ACC112 (cell line): ENCODE measurements at regions not wholly inside any gene's neighbourhood (a gene's known extent, or its start where the extent isn't known, plus 50 kb on each side); places are given as distances from the start of the nearest gene placed in this dataset.

Source experiments
- H2AFZ ChIP-seq: fragments of 200-600 bp; sonication (generic); one replicate; pipeline ENCODE4 v1.6.0; 2017; ENCODE audit warnings: antibody characterized with exemption, low read length; ENCODE audit not compliant: unreplicated experiment
- H3K27ac ChIP-seq: fragments of 200-600 bp; sonication (generic); 2 replicates; pipeline ENCODE4 v1.5.1; 2014; ENCODE audit warnings: low read depth, mild to moderate bottlenecking, antibody characterized with exemption, low read length, moderate library complexity
- H3K27me3 ChIP-seq: fragments of 200-600 bp; sonication (generic); 2 replicates; pipeline ENCODE4 v1.6.1; 2014; ENCODE audit warnings: mild to moderate bottlenecking, antibody characterized with exemption, low read length, moderate library complexity, mixed read lengths; ENCODE audit not compliant: insufficient read depth
- H3K36me3 ChIP-seq: fragments of 200-600 bp; sonication (generic); 2 replicates; pipeline ENCODE4 v1.6.1; 2016; ENCODE audit warnings: mild to moderate bottlenecking, antibody characterized with exemption, low read length, moderate library complexity, mixed read lengths; ENCODE audit not compliant: insufficient read depth
- H3K4me1 ChIP-seq: fragments of 200-600 bp; sonication (generic); one replicate; pipeline ENCODE4 v1.6.1; 2016; ENCODE audit warnings: low read length, mixed read lengths; ENCODE audit not compliant: insufficient read depth, unreplicated experiment, control insufficient read depth
- H3K4me3 ChIP-seq: fragments of 200-600 bp; sonication (generic); 2 replicates; pipeline ENCODE4 v1.5.1; 2014; ENCODE audit warnings: mild to moderate bottlenecking, low read depth, low read length
- H3K79me2 ChIP-seq: fragments of 200-600 bp; sonication (generic); one replicate; pipeline ENCODE4 v1.6.0; 2016; ENCODE audit warnings: low read length; ENCODE audit not compliant: control insufficient read depth, unreplicated experiment, insufficient read depth

DNA sequence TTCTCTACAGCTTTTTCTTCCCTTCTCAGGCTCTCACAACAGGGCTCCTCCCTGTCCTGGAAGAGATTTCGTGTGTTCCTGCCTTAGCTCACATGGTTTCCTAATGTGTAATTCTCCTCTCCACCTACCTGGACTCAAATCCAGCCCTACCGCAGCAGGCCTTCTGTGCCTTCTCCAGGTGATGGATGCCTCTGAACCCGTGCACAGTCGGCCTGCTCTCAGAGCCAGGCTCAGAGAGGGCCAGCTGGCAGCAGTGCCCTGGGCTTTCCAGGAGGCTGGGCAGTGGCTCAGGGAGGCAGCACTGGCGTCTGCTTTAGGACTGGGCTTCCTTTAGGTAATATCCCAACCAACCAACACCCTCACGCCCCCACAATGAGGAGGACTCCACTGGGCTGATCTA lies 123.2 kb upstream of the TMC3 start:
- no peak overlapping the region for H3K27ac ChIP-seq
- no peaks in the 10 kb centered on the region for H3K79me2 ChIP-seq
- no peaks in the 10 kb centered on the region for H3K27me3 ChIP-seq
- peaks cover 9% of the 10 kb centered on the region for H3K4me1 ChIP-seq
- no peaks in the 10 kb centered on the region for H3K36me3 ChIP-seq
- H3K4me3 ChIP-seq = no peak overlapping the region
- no peak overlapping the region for H2AFZ ChIP-seq

DNA sequence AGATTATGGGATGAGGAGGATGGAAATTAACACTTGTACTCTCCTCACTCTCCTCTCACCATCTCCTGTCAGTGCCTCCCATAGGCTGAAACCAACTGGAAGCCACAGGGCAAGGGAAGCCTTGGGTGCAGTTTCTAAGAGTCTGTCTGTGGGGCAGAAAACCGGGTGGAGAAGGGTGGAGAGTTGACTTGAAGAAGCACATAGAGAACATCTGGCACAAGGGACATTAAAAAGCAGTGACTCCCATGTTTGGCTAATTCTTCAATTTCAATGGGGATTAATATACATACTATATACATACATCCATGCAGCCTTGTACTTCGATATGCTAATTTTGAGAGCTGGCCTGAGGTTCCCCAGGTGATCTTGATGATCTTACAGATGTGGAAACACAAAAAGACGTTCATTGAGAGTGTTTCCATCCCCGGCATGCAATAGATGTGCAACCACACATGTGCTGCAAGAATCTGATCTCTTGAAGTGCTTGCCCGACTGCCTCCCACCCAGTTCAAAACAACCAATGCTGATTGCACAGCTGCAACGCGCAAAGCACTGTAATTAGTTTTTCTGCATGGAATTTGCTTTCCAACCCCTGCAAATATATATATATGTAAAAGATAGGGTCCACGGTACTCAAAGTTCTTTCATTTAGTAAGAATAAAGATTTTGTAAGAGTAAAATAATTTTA lies 121.9 kb upstream of the TMC3 start:
- Histone ChIP-seq H3K4me1 (peaks cover 15% of the 10 kb centered on the region), H2AFZ (no peak overlapping the region), H3K36me3 (no peaks in the 10 kb centered on the region), H3K27ac (no peak overlapping the region), H3K4me3 (no peak overlapping the region), H3K79me2 (no peaks in the 10 kb centered on the region), H3K27me3 (no peaks in the 10 kb centered on the region)

DNA sequence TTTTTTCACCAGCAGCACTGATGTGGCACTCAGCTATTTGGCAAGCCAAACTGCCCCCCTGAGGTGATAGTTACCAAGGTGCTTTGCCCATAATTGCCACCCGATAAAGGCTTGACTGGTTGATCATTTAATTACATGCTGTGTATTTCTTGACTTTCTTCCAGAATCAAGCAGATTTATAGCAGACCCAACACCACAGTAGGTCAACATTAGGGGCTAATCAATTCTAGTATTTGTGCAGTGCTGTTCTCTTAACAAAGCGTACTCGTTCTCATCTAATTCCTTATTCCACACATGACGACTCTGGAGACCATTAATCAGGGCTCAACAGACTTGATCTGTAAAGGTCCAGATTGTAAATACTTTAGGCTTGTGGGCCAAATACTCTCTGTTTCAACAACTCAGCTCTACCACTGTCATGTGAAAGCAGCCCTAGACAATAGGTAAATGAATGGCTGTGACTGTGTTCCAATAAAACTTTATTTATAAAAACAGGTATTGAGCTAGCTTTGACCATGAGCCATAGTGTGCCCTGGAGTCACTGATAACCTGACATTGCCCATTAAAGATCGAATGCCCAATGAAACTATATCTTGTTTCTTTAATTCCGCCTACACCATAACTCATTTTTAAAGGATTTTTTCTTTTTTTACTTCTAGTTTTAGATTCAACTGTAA lies 119.1 kb upstream of the TMC3 start:
- Histone ChIP-seq H3K4me1 (peaks cover 15% of the 10 kb centered on the region), H3K27ac (no peak overlapping the region), H3K79me2 (no peaks in the 10 kb centered on the region), H3K4me3 (no peak overlapping the region), H3K36me3 (no peaks in the 10 kb centered on the region), H2AFZ (no peak overlapping the region), H3K27me3 (no peaks in the 10 kb centered on the region)

DNA sequence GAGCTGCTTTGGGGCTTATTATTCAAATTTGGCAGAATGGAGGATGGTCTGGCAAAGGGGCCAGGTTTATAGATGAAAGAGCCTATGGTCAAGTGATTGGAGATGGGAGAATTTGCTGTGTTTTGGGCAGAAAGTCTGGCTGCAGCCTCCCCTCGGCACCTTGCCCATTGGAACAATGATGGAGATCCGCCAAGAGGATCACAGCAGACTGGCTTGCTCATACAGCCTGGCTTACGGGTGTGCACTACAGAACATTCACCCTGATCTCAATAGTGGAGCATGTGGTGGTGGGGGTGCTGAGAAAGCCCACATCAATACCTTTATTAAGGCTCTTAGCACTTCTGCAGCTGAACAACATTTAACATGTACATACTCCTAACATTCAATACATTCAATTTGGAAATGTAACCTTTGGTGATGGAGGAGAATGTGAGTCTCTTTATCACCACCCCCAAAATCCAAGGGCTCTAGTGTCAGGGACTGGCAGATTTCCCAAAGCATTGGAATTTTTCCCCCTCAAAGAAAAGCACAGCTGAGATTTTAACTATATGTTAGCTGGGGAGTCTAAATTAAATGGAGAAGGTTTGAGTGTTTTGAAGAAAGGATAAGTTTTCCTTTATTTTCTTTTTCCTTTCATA lies 118.4 kb upstream of the TMC3 start:
- peaks cover 15% of the 10 kb centered on the region for H3K4me1 ChIP-seq
- no peak overlapping the region for H2AFZ ChIP-seq

DNA sequence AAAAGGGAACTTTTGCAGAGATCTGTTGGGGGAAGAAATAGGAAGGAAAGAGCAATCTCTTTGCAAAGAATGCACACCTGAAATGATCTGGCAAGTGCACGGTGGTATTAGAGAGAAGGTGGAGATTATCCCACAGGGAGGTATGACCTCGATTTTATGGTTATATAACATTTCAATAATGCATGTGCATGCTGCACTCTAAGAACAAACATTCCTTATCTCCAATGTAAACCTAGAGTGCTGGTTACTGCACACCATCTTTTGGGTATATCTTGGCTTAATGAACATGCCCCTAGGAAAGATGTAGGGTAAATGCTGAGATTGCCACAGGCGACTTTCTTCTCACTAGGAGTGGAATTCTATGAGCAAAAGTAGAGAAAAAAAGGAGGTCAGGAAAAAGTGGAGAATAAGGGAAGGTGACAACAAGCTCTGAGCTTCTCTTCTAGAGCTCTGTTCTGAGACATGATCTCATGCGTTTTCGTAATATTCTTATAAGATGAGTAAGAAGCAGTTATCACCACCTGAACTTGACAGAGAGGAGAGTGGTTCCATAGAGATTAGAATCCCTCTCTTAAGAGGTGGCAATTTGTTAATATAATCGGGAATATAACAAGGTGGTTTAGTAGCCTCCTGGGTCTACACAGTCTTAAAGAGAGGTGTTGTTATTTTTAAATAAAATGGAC lies 117.5 kb upstream of the TMC3 start:
- Histone ChIP-seq H3K27ac (no peak overlapping the region), H3K79me2 (no peaks in the 10 kb centered on the region), H3K36me3 (no peaks in the 10 kb centered on the region), H2AFZ (no peak overlapping the region), H3K4me1 (peaks cover 15% of the 10 kb centered on the region), H3K4me3 (no peak overlapping the region), H3K27me3 (no peaks in the 10 kb centered on the region)

More for the DNA sequence above, 118.4 kb upstream of the TMC3 start:
- no peaks in the 10 kb centered on the region for H3K36me3 ChIP-seq
- no peaks in the 10 kb centered on the region for H3K79me2 ChIP-seq
- H3K27ac ChIP-seq = no peak overlapping the region
- H3K4me3 ChIP-seq = no peak overlapping the region
- no peaks in the 10 kb centered on the region for H3K27me3 ChIP-seq

DNA sequence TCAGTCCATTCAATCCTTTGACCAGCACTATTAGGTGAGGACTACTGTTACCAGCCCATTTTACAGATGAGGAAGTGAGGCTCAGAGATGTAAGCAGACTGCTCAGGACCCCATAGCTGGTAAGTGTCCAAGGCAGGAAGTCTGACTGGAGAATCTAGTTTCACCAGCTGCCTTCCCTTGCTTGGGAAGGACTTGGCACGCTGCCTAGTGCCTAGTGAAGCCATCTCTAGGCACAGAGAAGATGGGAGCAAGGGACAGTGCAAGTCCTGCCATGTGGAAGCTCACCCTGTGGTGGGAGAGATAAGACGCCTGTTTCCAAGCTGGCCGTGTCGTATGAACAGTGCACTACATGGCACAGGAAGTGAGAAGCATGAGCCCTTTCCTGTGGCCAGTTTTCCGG lies 111.8 kb upstream of the TMC3 start:
- H3K79me2 ChIP-seq = no peaks in the 10 kb centered on the region
- no peaks in the 10 kb centered on the region for H3K4me1 ChIP-seq
- H3K36me3 ChIP-seq = no peaks in the 10 kb centered on the region
- no peak overlapping the region for H3K4me3 ChIP-seq
- no peak overlapping the region for H2AFZ ChIP-seq
- H3K27me3 ChIP-seq = no peaks in the 10 kb centered on the region
- no peak overlapping the region for H3K27ac ChIP-seq

DNA sequence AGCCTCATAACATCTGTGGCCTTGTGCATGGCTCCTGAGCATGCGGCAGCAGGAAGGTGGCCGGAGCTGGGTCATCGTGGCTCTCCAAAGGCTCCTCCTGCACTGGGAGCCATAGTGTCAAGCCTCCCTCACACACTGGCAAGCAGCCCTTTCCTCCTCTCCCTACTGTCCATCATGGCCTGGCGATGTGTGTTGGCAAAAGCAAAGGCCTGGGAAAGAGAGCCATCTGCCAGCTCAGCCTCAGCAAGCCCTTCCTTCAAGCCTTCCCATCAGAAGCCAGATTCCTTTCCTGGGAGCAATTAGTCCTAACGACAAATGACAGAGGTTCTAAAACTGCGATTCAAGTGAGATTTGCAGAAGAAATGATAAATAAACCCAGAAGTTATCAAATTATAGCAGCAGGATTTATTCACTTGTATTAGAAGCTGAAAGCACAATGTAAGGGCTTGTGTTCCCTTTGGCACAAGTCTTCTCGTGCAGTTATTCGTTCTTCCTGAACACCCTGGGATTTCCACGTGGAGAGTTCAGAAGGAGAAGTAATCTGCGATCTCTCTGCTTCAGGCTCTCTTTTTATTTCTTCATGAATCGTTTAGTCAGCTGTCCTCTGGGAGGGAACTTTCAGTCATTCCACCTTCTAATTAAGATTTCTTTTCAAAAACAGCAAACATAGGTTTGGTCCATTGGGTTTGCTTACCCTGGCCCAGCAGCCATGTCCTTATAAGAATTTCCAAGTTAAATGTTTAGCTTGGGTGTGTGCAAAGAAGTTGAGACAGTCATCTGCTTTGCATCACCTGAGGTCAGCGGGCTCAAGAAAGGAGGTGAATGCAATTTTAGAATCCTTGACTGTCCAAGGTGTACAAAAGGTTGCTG lies 110.3 kb upstream of the TMC3 start:
- no peak overlapping the region for H2AFZ ChIP-seq
- no peaks in the 10 kb centered on the region for H3K27me3 ChIP-seq
- H3K36me3 ChIP-seq = no peaks in the 10 kb centered on the region
- no peaks in the 10 kb centered on the region for H3K79me2 ChIP-seq
- H3K27ac ChIP-seq = no peak overlapping the region
- no peak overlapping the region for H3K4me3 ChIP-seq
- H3K4me1 ChIP-seq = no peaks in the 10 kb centered on the region

DNA sequence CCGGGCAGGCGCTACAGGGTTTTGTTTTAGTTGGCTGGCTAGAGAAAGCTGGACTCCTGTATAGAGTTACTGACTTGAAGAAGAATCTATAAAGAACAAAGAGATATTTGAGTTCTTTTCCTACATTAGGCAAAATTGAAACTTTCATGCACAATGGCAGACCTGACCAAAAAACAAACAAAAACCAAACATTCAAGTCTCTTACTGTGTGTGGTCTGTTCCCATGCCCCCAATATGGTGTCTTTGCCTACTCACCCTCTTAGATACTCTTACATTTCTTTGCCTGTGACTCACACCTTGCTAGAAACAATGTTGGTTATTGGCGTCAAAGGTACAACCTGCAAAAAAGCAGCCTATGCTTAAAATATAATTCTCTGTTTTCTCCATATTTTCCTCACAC lies 109.5 kb upstream of the TMC3 start:
- Histone ChIP-seq H3K4me1 (no peaks in the 10 kb centered on the region), H3K36me3 (no peaks in the 10 kb centered on the region), H3K4me3 (no peak overlapping the region), H2AFZ (no peak overlapping the region), H3K27ac (no peak overlapping the region), H3K27me3 (no peaks in the 10 kb centered on the region), H3K79me2 (no peaks in the 10 kb centered on the region)

DNA sequence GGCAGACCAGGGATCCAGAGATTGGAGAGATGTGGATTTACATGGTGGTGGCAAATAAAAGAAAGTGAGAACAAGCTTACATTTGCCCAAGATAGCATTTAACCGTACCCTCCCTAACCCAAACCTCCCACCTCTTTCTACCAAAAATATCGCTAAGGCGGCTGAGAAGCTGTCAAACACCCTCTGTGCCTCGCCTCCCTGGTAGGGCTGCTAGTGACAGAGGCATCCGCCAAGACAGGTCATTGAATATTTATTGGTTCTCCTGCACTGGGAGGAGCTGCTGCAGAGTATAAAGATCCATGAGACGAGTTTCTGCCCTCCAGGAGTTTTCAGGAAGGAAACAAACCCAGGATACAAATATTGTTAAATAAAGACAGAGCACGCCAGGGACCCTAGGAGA lies 107.3 kb upstream of the TMC3 start:
- Histone ChIP-seq H3K79me2 (no peaks in the 10 kb centered on the region), H2AFZ (no peak overlapping the region), H3K4me3 (no peak overlapping the region), H3K27me3 (no peaks in the 10 kb centered on the region), H3K36me3 (no peaks in the 10 kb centered on the region), H3K27ac (no peak overlapping the region), H3K4me1 (no peaks in the 10 kb centered on the region)

DNA sequence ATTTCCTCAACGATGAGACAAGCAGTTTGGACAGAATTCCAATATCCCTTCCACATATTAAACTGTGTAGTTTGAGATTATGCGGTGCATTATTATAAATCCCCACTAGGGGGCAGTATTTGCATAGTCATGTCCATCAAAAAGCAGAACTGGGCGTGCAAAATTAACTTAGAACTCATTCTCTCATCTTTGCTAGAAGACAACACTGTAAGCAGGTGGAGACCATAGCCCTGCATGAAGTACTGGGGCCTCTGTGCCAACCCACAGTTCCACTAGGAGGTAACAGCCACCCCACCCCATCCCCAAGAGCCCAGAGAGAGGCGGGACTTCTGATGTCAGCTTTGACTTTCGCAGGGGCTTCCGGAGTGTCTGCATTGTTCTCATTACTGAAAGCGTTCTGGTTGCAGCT lies 106.6 kb upstream of the TMC3 start:
- Histone ChIP-seq H3K4me3 (no peak overlapping the region), H2AFZ (no peak overlapping the region), H3K36me3 (no peaks in the 10 kb centered on the region), H3K79me2 (no peaks in the 10 kb centered on the region), H3K4me1 (no peaks in the 10 kb centered on the region), H3K27ac (no peak overlapping the region), H3K27me3 (no peaks in the 10 kb centered on the region)
